ENCODE measurements at regions not wholly inside any gene's neighbourhood (a gene's known extent, or its start where the extent isn't known, plus 50 kb on each side); places are given as distances from the start of the nearest gene placed in this dataset.
"Not testable (repeated sequence)": the region's sequence is repeated elsewhere in the genome, so short reads cannot be mapped to it uniquely, and the experiment has no call there.

DNA sequence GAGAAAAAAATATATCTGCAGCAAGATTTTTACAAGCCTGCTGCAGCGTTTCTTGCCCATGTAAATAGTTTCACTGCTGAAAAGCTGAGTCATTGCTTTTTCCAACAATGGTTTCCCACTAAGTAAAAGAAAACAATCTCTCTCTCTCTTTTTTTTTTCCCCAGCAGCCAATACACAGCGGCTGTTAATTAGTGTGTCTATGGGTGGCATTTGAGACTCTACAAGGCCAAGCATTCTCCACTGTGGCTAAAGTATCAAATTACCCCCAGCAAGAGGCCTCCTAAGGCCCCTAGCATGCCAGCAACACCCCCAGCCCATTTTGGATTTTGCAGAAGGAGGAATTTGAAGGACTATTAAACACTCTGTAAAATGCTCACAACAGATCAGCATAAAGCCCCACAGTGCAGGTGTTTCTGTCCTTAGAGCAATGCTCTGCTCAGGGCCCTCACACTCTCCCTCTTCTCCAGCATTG, 837.4 kb downstream of the TRIML1 start:
- DNase-seq = peak; percentile 73

DNA sequence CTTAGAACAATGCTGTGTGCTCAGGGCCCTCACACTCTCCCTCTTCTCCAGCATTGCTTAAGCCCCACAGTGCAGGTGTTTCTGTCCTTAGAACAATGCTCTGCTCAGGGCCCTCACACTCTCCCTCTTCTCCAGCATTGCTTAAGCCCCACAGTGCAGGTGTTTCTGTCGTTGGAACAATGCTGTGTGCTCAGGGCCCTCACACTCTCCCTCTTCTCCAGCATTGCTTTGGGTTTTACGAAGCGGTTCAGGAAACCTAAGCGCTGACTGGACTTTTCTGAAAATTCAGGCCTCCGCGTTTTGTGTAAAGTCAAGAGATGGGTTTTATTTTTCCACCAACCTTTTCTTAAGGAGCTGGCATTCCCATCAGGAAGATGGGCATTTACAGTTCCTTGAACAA, 838.0 kb downstream of the TRIML1 start:
- DNase-seq = not testable (repeated sequence)

DNA sequence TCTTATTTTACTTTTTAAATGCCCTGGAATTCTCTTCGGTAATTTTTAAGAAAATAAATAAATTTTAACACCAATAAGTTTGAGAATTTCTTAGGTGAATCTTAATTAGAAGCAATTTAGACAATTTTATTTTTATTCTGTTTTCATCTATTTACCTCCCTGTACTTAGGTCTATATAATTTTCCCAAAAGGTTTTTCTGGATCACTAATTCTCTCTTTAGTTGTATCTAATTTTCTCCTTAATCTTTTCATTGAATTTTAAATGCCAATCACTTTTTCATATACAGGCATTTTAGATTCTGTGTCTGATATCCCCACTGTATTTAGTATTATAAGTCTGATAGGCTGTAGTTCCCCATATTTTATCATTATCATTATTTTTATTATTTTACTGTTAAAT, 845.3 kb downstream of the TRIML1 start:
- DNase-seq = no peak

DNA sequence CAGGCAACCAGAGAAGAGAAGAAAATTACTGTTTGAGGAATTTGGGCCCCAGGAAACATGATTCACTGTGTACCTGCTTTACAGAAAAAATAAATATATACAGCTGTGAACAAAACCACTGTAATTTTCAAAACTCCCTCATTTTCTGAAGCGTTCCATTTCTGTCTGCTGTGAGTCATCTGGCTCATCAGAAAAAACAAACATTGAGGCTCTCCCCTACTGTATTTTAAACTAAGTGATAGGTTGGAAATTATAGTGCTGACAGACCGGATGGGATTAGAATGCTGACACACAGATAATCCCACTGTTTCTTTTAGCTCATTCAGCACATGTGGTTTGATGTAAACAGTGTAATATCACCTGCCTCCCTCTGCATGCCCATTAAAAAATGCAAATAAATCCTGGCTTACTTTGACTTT, 847.0 kb downstream of the TRIML1 start:
- DNase-seq = peak; percentile 20

DNA sequence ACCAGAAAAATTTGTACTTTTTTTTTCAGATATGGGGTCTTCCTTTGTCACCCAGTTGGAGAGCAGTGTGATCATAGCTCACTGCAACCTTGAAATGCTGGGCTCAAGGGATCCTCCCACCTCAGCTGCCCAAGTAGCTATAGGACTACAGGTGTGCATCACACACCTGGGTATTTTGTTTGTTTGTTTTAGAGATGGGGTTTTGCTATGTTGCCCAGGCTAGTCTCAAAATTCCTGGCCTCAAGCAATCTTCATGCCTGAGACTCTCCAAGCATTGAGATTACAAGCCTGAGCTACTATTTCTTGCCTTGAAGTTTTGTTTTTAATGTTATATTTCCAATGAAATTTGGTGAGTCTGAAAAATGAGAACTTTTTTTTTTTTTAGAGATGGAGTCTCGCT, 847.8 kb downstream of the TRIML1 start:
- DNase-seq = no peak

DNA sequence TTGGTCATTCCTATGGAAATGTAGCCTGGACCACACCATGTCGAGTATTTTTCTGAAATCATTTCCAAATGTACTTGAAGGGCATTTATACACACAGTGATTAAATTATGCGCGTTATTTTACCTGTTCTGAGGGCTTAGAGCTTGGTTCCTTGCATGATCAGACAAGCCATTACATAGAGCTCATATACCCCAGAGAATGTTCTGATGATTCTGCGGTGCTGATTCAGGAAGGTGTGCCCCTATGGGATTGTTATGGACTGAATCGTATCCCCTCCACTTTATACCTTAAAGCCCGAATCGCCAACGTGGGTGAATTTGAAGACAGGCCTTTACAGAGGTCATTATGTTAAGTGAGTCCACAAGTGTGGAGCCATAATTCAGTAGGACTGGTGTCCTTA, 848.9 kb downstream of the TRIML1 start:
- DNase-seq = no peak

DNA sequence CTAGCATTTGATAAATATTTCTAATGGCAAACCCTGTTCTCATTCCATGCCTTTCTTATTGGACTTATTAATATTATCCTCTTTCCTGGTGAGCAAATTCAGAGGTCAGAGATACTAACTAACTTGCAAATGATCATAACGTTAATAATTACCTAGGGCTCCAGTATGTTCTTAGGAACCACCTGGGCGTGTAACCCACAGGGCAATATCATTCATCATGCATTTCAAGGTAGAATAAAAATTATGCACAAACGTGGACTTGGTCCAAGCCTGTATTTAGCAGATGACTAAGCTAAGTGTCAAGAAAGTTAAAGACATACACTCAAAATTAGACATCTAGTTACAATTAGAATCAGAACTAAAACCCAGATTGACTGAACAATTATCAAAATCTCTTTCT, 850.1 kb downstream of the TRIML1 start:
- DNase-seq = no peak

DNA sequence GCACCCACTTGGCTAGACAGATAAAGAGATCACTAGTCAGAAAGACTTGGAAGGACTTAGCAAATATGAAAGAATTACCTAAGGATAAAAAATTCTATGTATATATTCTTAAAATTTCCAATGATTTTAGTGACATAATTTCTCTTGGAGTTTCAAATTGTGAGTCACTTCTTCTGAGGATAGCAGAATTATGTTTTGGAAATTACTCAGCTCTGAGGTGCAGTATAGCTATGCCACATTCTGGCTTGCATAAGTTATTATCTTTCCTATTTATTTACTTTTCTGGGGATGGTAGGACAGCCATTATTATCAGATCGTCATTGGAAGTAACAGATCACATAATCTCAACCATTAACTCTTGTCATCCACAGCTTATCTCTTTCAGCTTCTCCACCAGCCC, 853.5 kb downstream of the TRIML1 start:
- no peak for DNase-seq

DNA sequence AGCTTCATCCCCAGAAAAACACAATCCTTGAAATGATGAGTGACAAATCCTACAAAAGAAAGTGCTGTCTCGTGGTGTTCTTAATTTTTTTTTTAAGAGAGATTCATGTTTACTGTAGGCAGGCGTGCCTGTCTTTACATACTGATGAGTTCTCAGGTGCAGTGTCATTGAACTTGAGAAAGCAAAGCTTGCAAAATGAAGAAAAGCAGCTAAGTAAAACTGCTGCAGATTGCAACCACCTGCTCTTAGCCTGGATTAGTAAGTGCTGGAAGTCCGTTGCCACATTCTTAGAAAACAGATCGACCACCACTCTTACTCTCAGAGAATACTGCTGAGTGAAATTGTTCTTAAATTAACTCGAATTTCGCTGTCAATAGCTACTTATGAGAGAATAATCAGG, 854.6 kb downstream of the TRIML1 start:
- peak; percentile 10 for DNase-seq

DNA sequence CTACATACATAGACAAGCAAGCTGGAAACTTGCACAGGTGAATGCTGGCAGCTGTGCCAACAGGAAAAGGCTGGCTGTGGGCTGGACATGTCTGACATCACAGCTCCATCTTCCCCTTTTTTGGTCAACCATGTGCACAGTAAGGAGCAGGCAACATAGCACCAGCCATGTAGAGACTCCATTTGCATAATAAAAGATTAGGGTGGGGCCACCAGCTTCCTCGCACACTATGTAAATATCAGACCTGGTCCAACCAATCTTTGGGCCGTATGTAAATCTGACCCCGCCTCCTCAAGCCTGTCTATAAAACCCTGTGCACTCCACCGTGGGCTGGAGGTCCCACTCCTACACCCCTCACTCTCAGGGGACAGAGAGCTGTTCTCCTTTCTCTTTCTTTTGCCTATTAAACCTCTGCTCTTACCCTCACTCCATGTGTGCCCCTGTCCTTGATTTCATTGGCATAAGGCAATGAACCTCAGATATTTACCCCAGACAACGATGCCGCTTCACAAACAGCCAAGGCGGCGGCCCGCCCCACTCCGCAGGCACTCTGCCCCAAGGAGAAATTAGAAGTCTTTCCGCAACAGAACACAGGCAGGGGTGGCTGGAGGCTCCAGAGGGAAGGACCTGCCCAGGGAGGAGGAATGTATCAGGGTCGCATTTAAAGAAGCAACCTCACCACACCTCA, 862.2 kb downstream of the TRIML1 start:
- DNase-seq = no peak

DNA sequence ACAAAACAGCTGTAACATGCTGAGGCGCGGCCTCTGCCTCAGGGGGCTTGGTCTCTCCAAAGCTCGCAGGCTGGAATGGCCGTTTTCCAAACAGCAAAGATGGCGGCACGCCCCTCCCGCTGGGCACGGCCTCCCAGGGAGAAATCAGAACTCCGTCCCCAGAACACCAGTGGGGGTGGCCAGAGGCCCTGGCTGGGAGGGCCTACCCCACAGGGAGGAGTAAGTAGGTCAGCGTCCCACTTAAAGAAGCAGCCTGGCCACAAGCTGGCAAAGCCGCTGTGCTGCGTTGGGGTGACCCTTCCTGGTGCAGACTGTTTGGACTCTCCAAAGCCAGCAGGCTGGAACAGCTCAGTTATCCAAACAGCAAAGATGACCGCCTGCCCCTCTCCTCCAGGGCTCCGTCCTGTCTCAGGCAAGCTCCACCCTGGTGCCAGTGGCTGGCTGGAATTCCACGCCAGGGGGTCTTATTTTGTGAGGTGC, 862.8 kb downstream of the TRIML1 start:
- DNase-seq = no peak

DNA sequence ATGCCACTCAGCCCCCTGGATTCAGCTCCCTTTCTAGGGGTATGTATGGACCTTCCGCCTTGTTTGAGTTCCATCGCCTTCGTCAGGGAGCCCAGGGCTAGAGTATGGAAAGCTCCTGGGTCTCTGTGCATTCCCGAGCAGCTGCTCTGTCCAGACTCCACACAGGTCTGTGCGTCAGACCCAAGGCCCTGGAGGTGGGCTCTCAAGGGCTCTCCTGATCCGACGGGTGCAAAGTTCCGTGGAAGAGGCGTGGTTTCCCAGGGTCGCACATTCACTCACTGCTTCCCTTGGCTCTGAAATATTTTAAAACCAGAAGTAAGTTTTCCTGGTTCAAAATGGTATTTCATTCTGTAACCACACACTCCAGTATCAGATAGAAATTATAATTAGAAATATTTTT, 863.2 kb downstream of the TRIML1 start:
- DNase-seq = no peak

DNA sequence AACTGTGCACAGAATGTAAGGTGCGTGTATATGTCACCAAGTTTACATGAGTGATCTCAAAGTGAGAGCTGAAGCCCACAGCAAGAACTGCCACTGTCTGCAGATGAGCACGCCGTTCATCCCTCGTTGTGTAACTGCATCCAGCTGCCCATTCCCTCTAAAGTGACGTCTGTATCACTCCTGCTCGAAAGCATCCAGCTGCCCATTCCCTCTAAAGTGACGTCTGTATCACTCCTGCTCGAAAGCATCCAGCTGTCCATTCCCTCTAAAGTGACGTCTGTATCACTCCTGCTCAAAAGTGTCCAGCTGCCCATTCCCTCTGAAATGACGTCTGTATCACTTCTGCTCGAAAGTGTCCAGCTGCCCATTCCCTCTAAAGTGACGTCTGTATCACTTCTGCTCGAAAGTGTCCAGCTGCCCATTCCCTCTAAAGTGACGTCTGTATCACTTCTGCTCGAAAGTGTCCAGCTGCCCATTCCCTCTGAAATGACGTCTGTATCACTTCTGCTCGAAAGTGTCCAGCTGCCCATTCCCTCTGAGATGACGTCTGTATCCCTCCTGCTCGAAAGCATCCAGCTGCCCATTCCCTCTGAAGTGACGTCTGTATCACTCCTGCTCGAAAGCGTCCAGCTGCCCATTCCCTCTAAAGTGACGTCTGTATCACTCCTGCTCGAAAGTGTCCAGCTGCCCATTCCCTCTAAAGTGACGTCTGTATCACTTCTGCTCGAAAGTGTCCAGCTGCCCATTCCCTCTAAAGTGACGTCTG, 871.4 kb downstream of the TRIML1 start:
- DNase-seq = not testable (repeated sequence)

DNA sequence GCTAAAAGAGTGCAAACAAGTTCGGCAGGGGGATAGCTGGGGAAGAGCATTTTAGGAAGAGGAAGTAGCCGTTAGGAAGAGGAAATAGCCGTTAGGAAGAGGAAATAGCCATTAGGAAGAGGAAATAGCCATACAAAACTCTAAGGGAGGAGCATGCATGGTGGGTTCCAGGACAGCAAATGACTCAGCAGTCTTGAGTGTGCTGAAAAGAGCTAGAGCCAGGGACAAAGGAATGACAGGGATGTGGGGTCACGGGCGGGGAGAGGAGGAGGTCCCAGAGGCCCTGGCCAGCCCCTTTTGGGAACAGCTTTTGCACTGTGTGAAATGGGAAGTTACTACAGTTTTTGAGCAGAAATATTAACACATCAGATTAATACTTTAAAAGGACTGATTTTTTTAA, 882.6 kb downstream of the TRIML1 start:
- DNase-seq = no peak

DNA sequence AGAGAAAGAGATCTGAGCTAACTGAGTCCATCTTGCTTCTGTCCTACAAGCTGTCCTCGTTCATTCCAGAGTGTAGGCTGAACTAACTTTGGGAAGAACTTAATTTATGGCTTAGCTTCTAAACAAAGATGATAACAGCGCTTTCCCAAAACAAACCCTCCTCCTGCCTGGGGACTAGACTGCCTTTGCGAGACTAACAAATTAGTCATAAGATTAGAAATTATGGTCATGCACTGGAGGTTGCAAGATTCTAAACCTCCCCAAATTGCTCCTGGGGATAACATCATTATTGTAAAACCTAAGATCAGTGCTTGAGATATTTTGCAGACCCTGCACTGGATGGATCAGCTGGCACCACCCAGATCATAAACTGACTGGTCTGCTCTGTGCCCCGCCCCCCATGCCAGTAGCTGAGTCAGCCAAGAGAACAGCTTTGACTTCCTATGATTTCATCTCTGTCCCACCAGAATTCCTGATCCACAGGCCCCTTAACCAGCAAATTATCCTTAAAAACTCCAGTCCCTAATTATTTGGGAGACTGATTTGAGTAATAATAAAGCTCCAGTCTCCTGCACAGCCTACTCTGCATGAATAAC, 883.3 kb downstream of the TRIML1 start:
- no peak for DNase-seq

DNA sequence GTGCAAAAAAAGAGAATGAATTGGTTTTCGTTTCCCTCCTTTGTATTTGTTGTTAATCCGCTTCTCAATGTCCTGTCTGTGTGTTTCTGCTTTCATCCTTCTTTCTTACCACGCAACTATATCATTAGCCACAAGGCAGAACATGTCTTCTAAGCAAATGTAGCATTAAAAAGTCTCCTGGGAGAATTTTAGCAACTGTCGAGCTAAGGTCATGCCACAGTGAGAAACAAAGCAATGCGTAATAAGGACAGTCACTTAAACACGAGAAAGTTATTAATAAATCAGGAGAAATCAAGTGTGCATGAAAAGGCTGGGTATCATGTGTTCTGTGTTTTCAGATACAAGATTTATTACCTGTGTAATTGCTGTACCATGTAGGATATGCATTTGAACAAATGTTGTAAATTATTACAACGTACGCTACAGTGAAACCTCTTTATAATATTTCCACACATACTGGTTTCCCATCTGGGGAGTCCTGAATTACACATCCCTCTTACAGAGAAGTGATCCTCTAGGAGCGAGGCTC, 890.8 kb downstream of the TRIML1 start:
- no peak for DNase-seq

DNA sequence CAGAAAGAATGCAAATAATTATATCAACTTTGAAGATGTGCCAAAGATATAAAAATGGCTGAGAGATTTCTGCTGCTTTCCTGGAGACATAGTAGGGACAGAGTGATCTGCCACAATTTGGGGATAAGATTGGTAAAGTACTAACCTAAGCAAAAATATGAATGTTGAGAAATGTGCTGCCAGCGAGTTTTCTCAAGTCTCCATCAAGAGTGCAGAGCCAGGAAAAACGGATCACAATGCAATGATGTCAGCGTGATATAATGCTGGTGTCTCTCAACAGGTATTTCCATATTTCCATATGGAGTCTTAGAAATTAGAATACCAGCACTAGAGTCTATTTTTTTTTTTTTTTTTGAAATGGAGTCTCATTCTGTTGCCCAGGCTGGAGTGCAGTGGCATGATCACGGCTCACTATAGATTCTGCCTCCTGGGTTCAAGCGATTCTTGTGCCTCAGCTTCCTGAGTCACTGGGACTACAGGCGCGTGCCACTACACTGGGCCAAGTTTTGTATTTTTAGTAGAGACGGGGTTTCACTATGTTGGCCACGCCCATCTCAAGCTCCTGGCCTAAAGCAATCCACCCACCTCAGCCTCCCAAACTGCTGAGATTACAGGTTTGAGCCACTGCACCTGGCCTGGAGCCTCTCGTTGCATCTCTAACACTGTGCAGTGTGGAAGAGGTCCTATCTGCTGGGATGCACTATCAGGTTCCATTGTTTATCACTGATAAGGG, 893.5 kb downstream of the TRIML1 start:
- no peak for DNase-seq

DNA sequence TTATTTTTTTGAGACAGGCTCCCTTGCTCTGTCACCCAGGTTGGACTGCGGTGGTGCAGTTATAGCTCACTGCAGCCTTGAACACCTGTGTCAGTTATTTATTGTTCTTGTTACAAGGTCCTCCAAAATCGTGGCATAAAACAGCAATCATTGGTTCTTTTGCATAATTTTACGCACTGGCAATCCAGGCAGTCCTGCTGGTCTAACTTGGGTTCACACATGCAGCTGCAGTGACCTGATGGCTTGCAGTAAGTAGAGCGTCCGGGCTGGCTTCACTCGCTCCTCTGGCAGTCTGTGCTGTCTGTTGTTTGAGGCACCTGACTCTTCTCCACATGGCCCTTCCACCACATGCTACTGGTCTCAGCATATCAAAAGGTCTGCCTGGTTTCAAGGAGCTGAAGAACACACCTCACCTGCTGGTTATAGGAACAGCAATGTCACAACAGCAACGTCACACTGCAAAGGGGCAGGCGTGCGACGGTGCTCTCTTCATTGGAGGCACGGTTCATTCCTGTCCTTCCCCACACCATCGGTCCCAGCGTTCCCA, 894.6 kb downstream of the TRIML1 start:
- no peak for DNase-seq

DNA sequence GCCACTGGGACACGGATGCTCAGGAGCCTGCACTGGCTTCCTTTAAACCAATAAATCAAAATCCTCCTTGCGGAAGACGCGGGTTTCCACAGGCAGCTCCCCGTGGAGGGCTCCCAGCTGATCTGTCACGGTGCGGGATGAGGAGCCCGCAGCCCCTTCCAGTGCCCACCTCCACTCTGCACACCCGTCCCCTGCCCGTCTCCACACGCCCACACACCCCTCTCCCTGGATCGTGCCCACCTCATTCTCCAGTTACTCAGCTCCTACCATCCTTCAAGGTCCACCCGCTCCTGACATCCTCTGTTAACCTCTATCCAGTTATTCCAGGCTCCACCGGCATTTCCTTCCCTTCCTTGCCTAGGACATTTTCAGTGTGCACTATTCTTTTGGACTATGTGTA, 895.9 kb downstream of the TRIML1 start:
- no peak for DNase-seq

DNA sequence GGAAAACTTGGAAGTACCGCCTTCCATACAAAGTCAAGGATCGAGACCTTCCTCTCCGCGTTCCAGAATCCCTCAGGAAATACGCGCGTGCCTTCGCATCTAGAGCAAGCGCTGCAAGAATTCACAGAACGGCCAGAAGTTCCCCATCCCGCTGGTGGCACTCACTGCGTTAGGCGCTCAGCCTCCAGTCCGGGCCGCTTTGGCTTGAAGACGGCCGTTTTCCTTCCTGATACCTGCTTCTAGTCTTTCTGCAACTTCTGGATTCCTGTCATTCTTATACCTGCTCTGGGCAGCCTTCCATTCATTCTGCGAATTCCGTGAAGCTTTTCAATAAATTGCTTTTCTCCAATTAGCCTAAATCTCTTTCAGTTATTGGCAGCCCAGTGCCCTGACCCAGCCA, 896.4 kb downstream of the TRIML1 start:
- DNase-seq = no peak

DNA sequence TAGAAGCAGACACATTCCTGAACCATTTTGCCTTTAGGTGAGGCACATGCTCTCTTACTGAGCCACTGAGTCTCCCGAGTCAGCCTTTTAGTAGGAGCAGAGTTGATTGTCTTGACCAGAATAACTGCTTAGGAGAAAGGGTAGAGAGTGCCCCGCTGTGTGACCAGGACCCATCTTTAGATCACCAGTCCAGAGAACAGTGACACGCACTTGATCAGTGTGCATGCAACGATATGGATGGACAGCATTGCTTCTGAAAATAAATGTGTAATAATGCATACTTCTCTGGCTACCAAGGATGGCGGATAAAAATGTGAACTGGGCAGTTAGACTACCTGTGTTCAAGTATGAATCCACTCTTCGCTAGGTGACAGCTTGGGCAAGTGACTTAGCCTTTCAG, 897.7 kb downstream of the TRIML1 start:
- DNase-seq = no peak

DNA sequence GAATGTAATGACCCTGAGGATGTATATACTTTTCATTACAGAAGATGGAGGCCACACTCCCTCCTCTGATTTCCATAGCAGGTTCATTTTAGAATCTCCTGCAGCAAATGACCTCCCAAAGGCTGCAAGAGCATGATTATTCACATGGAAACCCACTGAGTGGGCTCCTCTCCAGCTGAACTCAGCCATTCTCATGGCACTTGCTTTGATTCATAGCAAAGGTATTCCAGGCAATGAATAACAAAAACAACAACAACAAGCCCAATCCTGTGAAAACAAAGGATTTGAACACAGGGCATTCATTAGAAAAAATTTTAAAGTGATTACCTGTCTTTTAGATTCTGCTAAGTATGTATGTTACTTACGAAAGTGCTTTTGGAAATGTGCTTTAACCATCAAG, 894.0 kb upstream of the FRG1 start:
- no peak for DNase-seq

DNA sequence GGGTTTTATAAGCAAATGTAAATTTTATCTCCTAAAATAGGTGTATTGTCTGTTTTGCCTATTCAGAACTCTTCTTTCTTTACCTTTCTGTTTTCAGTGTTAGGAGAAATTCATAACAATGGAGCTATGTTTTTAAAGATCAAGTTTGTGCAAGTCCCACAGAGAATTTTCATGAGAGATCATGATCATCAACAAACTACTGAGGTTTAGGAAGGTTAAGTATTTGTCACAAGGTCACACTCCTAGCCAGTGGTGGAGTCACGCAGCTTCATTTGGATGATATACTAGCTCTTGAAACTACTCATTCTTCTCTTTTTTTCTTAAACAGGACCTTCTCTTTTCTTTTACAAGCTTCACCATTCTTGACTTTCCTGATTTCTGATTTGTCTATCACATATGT, 892.6 kb upstream of the FRG1 start:
- no peak for DNase-seq

Measured in NCI-H510A treated with DMSO at 0.1 percent for 48 hours (cell line).